ENCODE measurements at regions not wholly inside any gene's neighbourhood (a gene's known extent, or its start where the extent isn't known, plus 50 kb on each side); places are given as distances from the start of the nearest gene placed in this dataset.

GRCh38 chr10:1923998-1924397 lies 186.7 kb upstream of the ADARB2 start:
- H3K4me3 ChIP-seq: no peak overlapping the region
- H3K36me3 ChIP-seq: no peaks in the 10 kb centered on the region
- no peak for TF ChIP-seq POLR2A (IDR thresholded peaks at IDR 0.05)
- no peak for TF ChIP-seq POLR2AphosphoS5 (IDR thresholded peaks at IDR 0.05)
- TF ChIP-seq CTCF (IDR thresholded peaks at IDR 0.05): no peak
- no peak for DNase-seq (ENCODE audit: low spot score in 2 of 2)
- intact Hi-C loops (cut with DNase I; ENCODE audit: low total_unique reads): no loop called here
- H3K4me1 ChIP-seq: no peaks in the 10 kb centered on the region
- H3K27ac ChIP-seq: no peak overlapping the region
- no peaks in the 10 kb centered on the region for H3K9me3 ChIP-seq
- H3K27me3 ChIP-seq: no peaks in the 10 kb centered on the region

- no peak for DNase-seq (ENCODE audit: low spot score in 2 of 2)
- Histone ChIP-seq H3K27me3 (no peaks in the 10 kb centered on the region), H3K27ac (no peak overlapping the region), H3K4me1 (no peaks in the 10 kb centered on the region), H3K4me3 (no peak overlapping the region), H3K36me3 (no peaks in the 10 kb centered on the region), H3K9me3 (no peaks in the 10 kb centered on the region)
- intact Hi-C loops (cut with DNase I; ENCODE audit: low total_unique reads): no loop called here
- no peak for TF ChIP-seq POLR2AphosphoS5 (IDR thresholded peaks at IDR 0.05)
- TF ChIP-seq POLR2A (IDR thresholded peaks at IDR 0.05): no peak
- no peak for TF ChIP-seq CTCF (IDR thresholded peaks at IDR 0.05)
Measured at GRCh38 chr10:1923586-1923985, 186.3 kb upstream of the ADARB2 start.

GRCh38 chr10:1920941-1921340 lies 183.6 kb upstream of the ADARB2 start:
- H3K36me3 ChIP-seq: no peaks in the 10 kb centered on the region
- intact Hi-C loops (cut with DNase I; ENCODE audit: low total_unique reads): no loop called here
- TF ChIP-seq POLR2A (IDR thresholded peaks at IDR 0.05) (no peak), POLR2AphosphoS5 (IDR thresholded peaks at IDR 0.05) (no peak), CTCF (IDR thresholded peaks at IDR 0.05) (no peak)
- DNase-seq (ENCODE audit: low spot score in 2 of 2): no peak
- H3K9me3 ChIP-seq: no peaks in the 10 kb centered on the region
- no peak overlapping the region for H3K27ac ChIP-seq
- no peak overlapping the region for H3K4me3 ChIP-seq
- H3K27me3 ChIP-seq: no peaks in the 10 kb centered on the region
- H3K4me1 ChIP-seq: no peaks in the 10 kb centered on the region

- intact Hi-C loops (cut with DNase I; ENCODE audit: low total_unique reads): no loop called here
- TF ChIP-seq POLR2A (IDR thresholded peaks at IDR 0.05) (no peak), POLR2AphosphoS5 (IDR thresholded peaks at IDR 0.05) (no peak)
- no peak overlapping the region for H3K27ac ChIP-seq
- no peak for DNase-seq (ENCODE audit: low spot score in 2 of 2)
- H3K9me3 ChIP-seq: no peaks in the 10 kb centered on the region
- H3K27me3 ChIP-seq: no peaks in the 10 kb centered on the region
- no peaks in the 10 kb centered on the region for H3K36me3 ChIP-seq
- H3K4me3 ChIP-seq: no peak overlapping the region
- H3K4me1 ChIP-seq: no peaks in the 10 kb centered on the region
Measured at GRCh38 chr10:1920127-1920526, 182.8 kb upstream of the ADARB2 start.

GRCh38 chr10:1911771-1912170 lies 174.4 kb upstream of the ADARB2 start:
- DNase-seq (ENCODE audit: low spot score in 2 of 2): no peak
- Histone ChIP-seq H3K9me3 (no peaks in the 10 kb centered on the region), H3K27ac (no peak overlapping the region), H3K4me3 (no peak overlapping the region), H3K4me1 (no peaks in the 10 kb centered on the region), H3K27me3 (no peaks in the 10 kb centered on the region), H3K36me3 (no peaks in the 10 kb centered on the region)
- TF ChIP-seq POLR2AphosphoS5 (IDR thresholded peaks at IDR 0.05): no peak
- no peak for TF ChIP-seq CTCF (IDR thresholded peaks at IDR 0.05)
- intact Hi-C loops (cut with DNase I; ENCODE audit: low total_unique reads): no loop called here

GRCh38 chr10:1903982-1904381 lies 166.7 kb upstream of the ADARB2 start:
- Histone ChIP-seq H3K4me3 (no peak overlapping the region), H3K9me3 (peaks cover 0 to 15% of the 10 kb centered on the region in 2 donors), H3K27ac (no peak overlapping the region), H3K36me3 (no peaks in the 10 kb centered on the region), H3K27me3 (peaks cover 0 to 5% of the 10 kb centered on the region in 2 donors), H3K4me1 (no peaks in the 10 kb centered on the region)
- no peak for DNase-seq (ENCODE audit: low spot score in 2 of 2)
- intact Hi-C loops (cut with DNase I; ENCODE audit: low total_unique reads): no loop called here
- no peak for TF ChIP-seq CTCF (IDR thresholded peaks at IDR 0.05)
- TF ChIP-seq POLR2A (IDR thresholded peaks at IDR 0.05): no peak
- TF ChIP-seq POLR2AphosphoS5 (IDR thresholded peaks at IDR 0.05): no peak
